Upper lobe of left lung (tissue), 6 donors: ENCODE measurements at regions not wholly inside any gene's neighbourhood (a gene's known extent, or its start where the extent isn't known, plus 50 kb on each side); places are given as distances from the start of the nearest gene placed in this dataset.

ENCODE experiments used
- ATAC-seq, 2 donors: fragments of 200-7000 bp; cut with Tn5 transposase; one replicate each; pipeline ENCODE4 v1.9.1; 2022; ENCODE audit warnings: mild to moderate bottlenecking in 2 of 2, moderate library complexity in 2 of 2; ENCODE audit not compliant: low FRiP score in 2 of 2
- DNase-seq, 2 donors: peaks; one replicate each; pipeline ENCODE4 v3.0.0-alpha.2; 2019 to 2020
- H3K27ac ChIP-seq, 4 donors: fragments of 200-600 bp; sonication (generic); one replicate each; pipeline ENCODE4 v1.5.1; 2016 to 2019
- H3K27me3 ChIP-seq, 4 donors: fragments of 200-600 bp; sonication (generic); one replicate each; pipeline ENCODE4 v1.5.1; 2017 to 2019
- H3K36me3 ChIP-seq, 4 donors: fragments of 200-600 bp; sonication (generic); one replicate each; pipeline ENCODE4 v1.5.1; 2016 to 2019
- H3K4me1 ChIP-seq, 4 donors: fragments of 200-600 bp; sonication (generic); one replicate each; pipeline ENCODE4 v1.5.1; 2018 to 2019
- H3K4me3 ChIP-seq, 4 donors: fragments of 200-600 bp; sonication (generic); one replicate each; pipeline ENCODE4 v1.5.1; 2017 to 2019; ENCODE audit warnings: mild to moderate bottlenecking in 2 of 4, moderate library complexity in 1 of 4
- H3K9me3 ChIP-seq, 4 donors: fragments of 200-600 bp; sonication (generic); one replicate each; pipeline ENCODE4 v1.5.1; 2018 to 2019
- CTCF ChIP-seq, 6 experiments: fragments of 450-650 bp in 4 of 6; fragments of 200-600 bp in 2 of 6; sonication (generic) in 2 of 6; IDR thresholded peaks; one replicate each; pipeline ENCODE4 v1.5.1; 2016 to 2019; ENCODE audit warnings: antibody characterized with exemption in 6 of 6
- EP300 ChIP-seq, 4 donors: sonication (generic); formaldehyde crosslinking; IDR thresholded peaks; one replicate each; pipeline ENCODE4 v1.5.1; 2017; ENCODE audit warnings: antibody characterized with exemption in 4 of 4, control low read depth in 2 of 4
- POLR2A ChIP-seq, 4 donors: fragments of 450-650 bp; IDR thresholded peaks; one replicate each; pipeline ENCODE4 v1.5.1; 2016 to 2017; ENCODE audit warnings: antibody characterized with exemption in 4 of 4, mild to moderate bottlenecking in 2 of 4
- POLR2AphosphoS5 ChIP-seq, 2 donors: sonication (generic); formaldehyde crosslinking; IDR thresholded peaks; one replicate each; pipeline ENCODE4 v1.5.1; 2017; ENCODE audit warnings: antibody characterized with exemption in 2 of 2
- WGBS, 2 donors: methylation state at CpG; one replicate each; pipeline ENCODE4 v1.1.5; 2017 to 2018; 5-methylcytosine and 5-hydroxymethylcytosine counted together
- donor health status: DM: no; HTN: no; CAD: no; lungs with moderate emphysema.
- donor health status: DM: no; HTN: yes; CAD: no; lungs with severe emphysema.

GRCh38 chr12:46103559-46104383, 113.4 kb upstream of the SCAF11 start:
- no peak overlapping the region for H3K4me3 ChIP-seq
- TF ChIP-seq CTCF (IDR thresholded peaks at IDR 0.05) (no peak), EP300 (IDR thresholded peaks at IDR 0.05) (no peak), POLR2A (IDR thresholded peaks at IDR 0.05) (no peak), POLR2AphosphoS5 (IDR thresholded peaks at IDR 0.05) (no peak)
- no peaks in the 10 kb centered on the region for H3K4me1 ChIP-seq
- H3K27ac ChIP-seq = no peak overlapping the region
- H3K36me3 ChIP-seq = no peaks in the 10 kb centered on the region
- ATAC-seq = no peak
- 57 to 74% methylated on average over 3 of the region's 3 CpGs for WGBS, 2 donors
- no peaks in the 10 kb centered on the region for H3K9me3 ChIP-seq
- no peaks in the 10 kb centered on the region for H3K27me3 ChIP-seq
- no peak for DNase-seq

DNA sequence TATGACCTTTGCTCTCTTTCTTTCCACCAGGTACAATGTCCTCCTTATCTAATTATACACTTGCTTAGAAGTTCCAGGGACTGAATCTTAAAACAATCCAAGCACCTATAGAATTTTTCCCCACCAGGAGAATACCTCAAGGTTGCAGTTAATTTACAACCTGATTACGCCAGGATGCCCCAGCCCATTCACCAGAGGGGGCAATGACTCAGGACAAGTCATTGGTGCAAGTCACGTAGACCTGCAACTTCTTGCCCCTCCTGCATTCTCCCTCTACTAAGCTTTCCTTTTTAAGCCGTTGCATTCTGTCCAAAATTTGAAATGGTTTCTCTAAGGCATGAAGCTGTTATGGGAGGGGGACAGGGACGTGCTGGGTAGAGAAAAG, 111.1 kb upstream of the SCAF11 start:
- no peaks in the 10 kb centered on the region for H3K27me3 ChIP-seq
- no peak overlapping the region for H3K4me3 ChIP-seq
- DNase-seq (no peak), ATAC-seq (no peak)
- WGBS, 2 donors = 81 to 86% methylated on average over 4 of the region's 4 CpGs
- no peaks in the 10 kb centered on the region for H3K36me3 ChIP-seq
- no peaks in the 10 kb centered on the region for H3K9me3 ChIP-seq
- no peaks in the 10 kb centered on the region for H3K4me1 ChIP-seq
- no peak overlapping the region for H3K27ac ChIP-seq
- TF ChIP-seq CTCF (IDR thresholded peaks at IDR 0.05) = no peak
- TF ChIP-seq POLR2AphosphoS5 (IDR thresholded peaks at IDR 0.05) = no peak
- no peak for TF ChIP-seq EP300 (IDR thresholded peaks at IDR 0.05)
- TF ChIP-seq POLR2A (IDR thresholded peaks at IDR 0.05) = no peak

- Histone ChIP-seq H3K9me3 (no peaks in the 10 kb centered on the region), H3K27me3 (no peaks in the 10 kb centered on the region), H3K27ac (no peak overlapping the region), H3K4me1 (no peaks in the 10 kb centered on the region), H3K36me3 (no peaks in the 10 kb centered on the region), H3K4me3 (no peak overlapping the region)
- DNase-seq (no peak), ATAC-seq (no peak)
- TF ChIP-seq POLR2AphosphoS5 (IDR thresholded peaks at IDR 0.05) = no peak
- TF ChIP-seq CTCF (IDR thresholded peaks at IDR 0.05) = no peak
- no peak for TF ChIP-seq POLR2A (IDR thresholded peaks at IDR 0.05)
- TF ChIP-seq EP300 (IDR thresholded peaks at IDR 0.05) = no peak
- 83 to 87% methylated on average over 6 of the region's 6 CpGs for WGBS, 2 donors
Measured at GRCh38 chr12:46100551-46101484, 110.4 kb upstream of the SCAF11 start.

- no peaks in the 10 kb centered on the region for H3K9me3 ChIP-seq
- DNase-seq (no peak), ATAC-seq (no peak)
- 56 to 68% methylated on average over 4 to 5 of the region's 5 CpGs for WGBS, 2 donors
- TF ChIP-seq EP300 (IDR thresholded peaks at IDR 0.05) = no peak
- no peak for TF ChIP-seq CTCF (IDR thresholded peaks at IDR 0.05)
- TF ChIP-seq POLR2AphosphoS5 (IDR thresholded peaks at IDR 0.05) = no peak
- TF ChIP-seq POLR2A (IDR thresholded peaks at IDR 0.05) = no peak
- H3K27ac ChIP-seq = no peak overlapping the region
- H3K36me3 ChIP-seq = no peaks in the 10 kb centered on the region
- no peak overlapping the region for H3K4me3 ChIP-seq
- no peaks in the 10 kb centered on the region for H3K27me3 ChIP-seq
- H3K4me1 ChIP-seq = no peaks in the 10 kb centered on the region
Measured at GRCh38 chr12:46089414-46090162, 99.2 kb upstream of the SCAF11 start.
